Activated naive CD4-positive, alpha-beta T cell treated with anti-CD3 and anti-CD28 coated beads, Interleukin-2, amount 50 U/mL, for 24 hours (primary cell): ENCODE measurements at regions not wholly inside any gene's neighbourhood (a gene's known extent, or its start where the extent isn't known, plus 50 kb on each side); places are given as distances from the start of the nearest gene placed in this dataset.

ENCODE experiments used
- H3K27ac Mint-ChIP-seq: one replicate; pipeline ENCODE4 v1.8.0; 2021; ENCODE audit warnings: mild to moderate bottlenecking, mixed read lengths
- H3K27me3 Mint-ChIP-seq: one replicate; pipeline ENCODE4 v1.8.0; 2021; ENCODE audit warnings: mixed read lengths
- H3K36me3 Mint-ChIP-seq: one replicate; pipeline ENCODE4 v1.8.0; 2021; ENCODE audit warnings: mixed read lengths
- H3K4me1 Mint-ChIP-seq: one replicate; pipeline ENCODE4 v1.8.0; 2021; ENCODE audit warnings: mixed read lengths
- H3K4me3 Mint-ChIP-seq: one replicate; pipeline ENCODE4 v1.8.0; 2021; ENCODE audit warnings: mild to moderate bottlenecking, mixed read lengths
- H3K9me3 Mint-ChIP-seq: one replicate; pipeline ENCODE4 v1.8.0; 2021; ENCODE audit warnings: mixed read lengths

DNA sequence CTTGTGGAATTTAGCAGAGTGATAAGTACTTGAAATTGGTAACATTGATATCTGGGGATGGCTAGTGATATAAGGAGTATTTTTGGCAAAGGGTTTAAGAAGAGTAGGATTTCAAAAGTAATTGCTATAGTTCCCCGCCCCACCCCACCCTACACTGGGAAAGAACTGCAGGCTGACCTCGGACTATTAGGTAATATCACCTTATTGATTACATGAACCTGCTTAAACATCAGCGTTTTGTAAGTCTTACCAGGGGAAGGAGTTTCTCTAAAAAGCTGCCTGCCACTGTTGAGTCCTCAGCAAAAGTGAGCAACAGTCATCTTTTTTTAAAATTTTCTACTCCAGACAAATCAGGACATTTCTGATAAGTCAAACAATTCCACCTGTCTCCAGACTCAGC is 337.3 kb downstream of the DTWD2 start:
- Mint-ChIP-seq H3K27me3 (no peaks in the 10 kb centered on the region), H3K27ac (no peak overlapping the region), H3K9me3 (peaks cover 7% of the 10 kb centered on the region), H3K36me3 (no peaks in the 10 kb centered on the region), H3K4me1 (no peaks in the 10 kb centered on the region), H3K4me3 (no peak overlapping the region)

DNA sequence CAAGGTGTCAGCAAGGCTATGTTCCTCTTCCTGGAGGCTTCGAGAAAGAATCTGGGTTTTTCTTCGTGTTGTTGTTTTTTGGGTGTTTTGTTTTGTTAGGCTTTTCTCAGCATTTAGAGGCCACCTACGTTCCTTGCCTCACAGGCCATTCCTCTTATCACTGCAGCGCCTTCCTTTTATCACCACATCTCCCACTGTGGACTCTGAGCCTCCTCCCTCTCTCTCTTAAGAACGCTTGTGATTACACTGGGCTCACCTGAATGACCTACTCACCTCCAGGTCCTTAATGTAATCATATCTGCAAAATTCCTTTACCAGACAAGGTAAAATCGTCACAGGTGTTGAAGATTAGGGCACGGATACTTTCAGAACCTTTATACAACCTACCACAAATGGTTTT is 340.8 kb downstream of the DTWD2 start:
- Mint-ChIP-seq H3K36me3 (no peaks in the 10 kb centered on the region), H3K9me3 (peaks cover 12% of the 10 kb centered on the region), H3K27me3 (no peaks in the 10 kb centered on the region), H3K4me1 (no peaks in the 10 kb centered on the region), H3K4me3 (no peak overlapping the region), H3K27ac (no peak overlapping the region)

- H3K27ac Mint-ChIP-seq = no peak overlapping the region
- no peaks in the 10 kb centered on the region for H3K36me3 Mint-ChIP-seq
- no peak overlapping the region for H3K4me3 Mint-ChIP-seq
- peaks cover 12% of the 10 kb centered on the region for H3K9me3 Mint-ChIP-seq
- H3K4me1 Mint-ChIP-seq = no peaks in the 10 kb centered on the region
- no peaks in the 10 kb centered on the region for H3K27me3 Mint-ChIP-seq
Measured at GRCh38 chr5:118646917-118647316, 341.4 kb downstream of the DTWD2 start.

- H3K9me3 Mint-ChIP-seq = peaks cover 30% of the 10 kb centered on the region
- no peak overlapping the region for H3K27ac Mint-ChIP-seq
- H3K36me3 Mint-ChIP-seq = no peaks in the 10 kb centered on the region
- H3K27me3 Mint-ChIP-seq = peaks cover 3% of the 10 kb centered on the region
- no peaks in the 10 kb centered on the region for H3K4me1 Mint-ChIP-seq
- no peak overlapping the region for H3K4me3 Mint-ChIP-seq
Measured at GRCh38 chr5:118637947-118638670, 350.2 kb downstream of the DTWD2 start.

DNA sequence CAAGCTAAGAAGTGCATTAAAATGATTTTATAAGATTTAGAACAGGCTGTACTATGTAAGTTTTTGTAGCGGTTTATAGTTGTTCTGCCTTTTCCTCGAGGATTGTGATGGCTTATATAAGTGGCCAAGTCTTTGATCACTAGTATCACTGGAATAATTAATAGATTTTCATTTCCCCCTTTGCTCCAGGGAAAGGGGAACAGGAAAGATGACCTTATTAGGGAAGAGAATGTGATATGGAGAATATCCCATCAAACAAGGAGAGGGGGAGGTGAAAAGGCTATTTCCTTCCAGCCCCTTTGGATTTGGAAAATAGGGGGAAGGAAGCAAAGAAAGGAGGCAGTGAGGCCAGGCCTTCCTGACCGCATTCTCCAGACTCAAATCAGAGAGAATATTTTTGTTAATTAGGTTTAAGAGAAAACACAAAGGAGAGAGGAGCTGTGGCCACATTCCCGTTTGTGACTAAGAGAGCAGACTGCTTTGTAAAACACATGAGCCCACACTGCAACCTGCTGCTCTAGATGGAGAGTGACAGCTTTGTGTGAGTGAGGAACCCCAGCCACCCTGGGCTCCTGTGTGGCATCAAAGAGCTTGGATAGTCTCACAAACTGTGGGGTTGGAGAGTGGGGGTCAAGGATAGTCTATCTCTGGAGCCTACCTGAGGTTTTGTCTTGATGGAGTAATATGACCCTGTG is 359.5 kb downstream of the DTWD2 start:
- Mint-ChIP-seq H3K27me3 (peaks cover 1% of the 10 kb centered on the region), H3K27ac (no peak overlapping the region), H3K4me1 (no peaks in the 10 kb centered on the region), H3K4me3 (no peak overlapping the region), H3K9me3 (peaks cover 7% of the 10 kb centered on the region), H3K36me3 (no peaks in the 10 kb centered on the region)

DNA sequence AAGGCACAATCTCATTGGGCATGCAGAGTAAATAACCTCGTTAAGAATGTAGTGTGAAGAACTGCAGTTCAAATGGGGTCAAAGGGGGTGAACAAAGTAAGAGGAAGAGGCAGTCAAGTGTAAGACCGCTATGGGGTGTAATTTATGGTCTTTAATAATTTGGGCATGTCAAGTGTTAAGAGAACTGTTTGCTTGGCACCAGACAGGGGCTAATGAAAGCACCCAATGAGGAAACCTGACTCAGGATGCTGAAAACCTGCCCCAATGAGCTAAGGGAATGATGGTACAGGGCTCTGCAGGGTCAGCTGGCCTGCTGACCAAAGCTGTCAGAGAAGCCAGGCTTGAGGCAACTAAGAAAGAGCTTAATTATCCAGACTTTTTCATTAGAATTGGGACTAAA is 368.1 kb downstream of the DTWD2 start:
- Mint-ChIP-seq H3K4me3 (no peak overlapping the region), H3K27me3 (peaks cover under 1% of the 10 kb centered on the region), H3K9me3 (peaks cover 5% of the 10 kb centered on the region), H3K36me3 (no peaks in the 10 kb centered on the region), H3K4me1 (no peaks in the 10 kb centered on the region), H3K27ac (no peak overlapping the region)

DNA sequence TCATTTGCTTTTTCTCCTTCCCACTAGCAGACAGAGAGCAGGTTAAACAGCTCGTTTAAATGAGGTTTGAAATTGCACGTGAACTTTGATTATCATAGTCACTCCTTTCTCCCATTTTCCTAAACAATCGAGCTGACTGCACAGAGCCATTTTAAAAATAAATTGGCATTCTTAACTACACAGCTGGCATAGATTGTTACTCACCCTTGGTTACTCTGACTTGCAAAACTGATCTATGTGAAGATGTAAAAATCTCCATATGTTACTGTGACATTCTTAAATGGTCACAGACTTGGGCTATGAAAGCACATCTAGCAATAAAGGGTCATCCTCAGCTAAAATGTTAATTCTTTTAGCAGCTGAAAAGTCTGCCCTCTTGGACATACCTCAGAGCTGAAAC is 368.5 kb downstream of the DTWD2 start:
- peaks cover 1% of the 10 kb centered on the region for H3K27me3 Mint-ChIP-seq
- H3K4me1 Mint-ChIP-seq = no peaks in the 10 kb centered on the region
- no peak overlapping the region for H3K4me3 Mint-ChIP-seq
- no peaks in the 10 kb centered on the region for H3K36me3 Mint-ChIP-seq
- peaks cover 5% of the 10 kb centered on the region for H3K9me3 Mint-ChIP-seq
- no peak overlapping the region for H3K27ac Mint-ChIP-seq

DNA sequence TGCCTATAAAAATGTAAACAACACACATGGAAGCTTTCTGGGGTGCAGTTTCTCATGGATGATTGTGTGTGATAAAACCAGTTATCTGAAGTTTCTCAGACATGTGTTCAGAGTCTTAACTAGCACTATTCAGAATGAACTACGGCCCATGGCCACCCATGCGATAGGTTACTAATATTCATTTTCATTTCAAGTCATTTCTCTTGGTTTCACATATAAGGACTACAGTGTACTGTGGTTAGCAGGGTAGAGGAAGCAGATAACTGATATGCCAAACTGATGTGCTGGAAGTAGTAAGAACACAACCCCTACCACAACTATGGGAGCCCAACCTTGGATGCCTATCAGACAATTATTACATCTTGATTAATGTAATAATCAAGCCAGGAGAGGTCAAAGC is 372.1 kb downstream of the DTWD2 start:
- Mint-ChIP-seq H3K36me3 (no peaks in the 10 kb centered on the region), H3K4me3 (no peak overlapping the region), H3K9me3 (peaks cover 5% of the 10 kb centered on the region), H3K27me3 (peaks cover 1% of the 10 kb centered on the region), H3K27ac (no peak overlapping the region), H3K4me1 (no peaks in the 10 kb centered on the region)

DNA sequence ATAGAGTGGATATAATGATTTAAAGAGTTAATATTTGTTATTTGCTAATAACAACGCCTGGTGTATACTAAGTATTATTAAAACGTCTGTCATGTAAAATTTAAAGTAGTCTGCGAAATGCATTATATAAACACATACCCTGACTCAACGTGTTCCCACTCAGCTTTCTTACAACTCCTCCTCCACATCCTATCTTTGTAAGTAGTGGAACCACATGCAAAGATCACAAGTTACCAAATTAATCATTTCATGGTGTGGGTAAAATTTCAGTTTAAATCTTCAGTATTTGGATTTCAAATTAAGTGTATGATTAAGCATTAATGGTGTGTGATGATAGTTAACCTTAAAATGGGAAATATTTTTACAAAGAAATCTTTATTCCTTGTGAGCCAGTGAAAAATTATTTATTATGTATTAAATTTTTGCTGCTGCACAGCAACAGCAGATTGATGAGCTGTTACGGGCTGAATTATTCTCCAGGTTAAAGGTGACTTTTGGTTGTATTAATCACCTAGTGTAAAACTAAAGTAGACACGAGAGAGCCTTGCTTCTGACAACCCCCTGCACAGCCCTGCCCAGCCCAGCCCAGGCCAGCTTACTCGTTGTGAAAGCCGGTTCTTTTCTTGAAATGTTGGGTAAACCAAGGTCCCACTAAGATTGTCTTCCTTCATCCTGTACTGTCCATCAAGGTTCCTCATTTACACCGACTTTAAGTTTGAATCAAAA is 373.5 kb downstream of the DTWD2 start:
- Mint-ChIP-seq H3K9me3 (peaks cover 5% of the 10 kb centered on the region), H3K27ac (no peak overlapping the region), H3K4me3 (no peak overlapping the region), H3K27me3 (peaks cover 1% of the 10 kb centered on the region), H3K36me3 (no peaks in the 10 kb centered on the region), H3K4me1 (no peaks in the 10 kb centered on the region)

GRCh38 chr5:118611332-118611945 is 376.9 kb downstream of the DTWD2 start:
- H3K27ac Mint-ChIP-seq = no peak overlapping the region
- no peaks in the 10 kb centered on the region for H3K4me1 Mint-ChIP-seq
- no peak overlapping the region for H3K4me3 Mint-ChIP-seq
- peaks cover 5% of the 10 kb centered on the region for H3K9me3 Mint-ChIP-seq
- peaks cover 1% of the 10 kb centered on the region for H3K27me3 Mint-ChIP-seq
- H3K36me3 Mint-ChIP-seq = no peaks in the 10 kb centered on the region

DNA sequence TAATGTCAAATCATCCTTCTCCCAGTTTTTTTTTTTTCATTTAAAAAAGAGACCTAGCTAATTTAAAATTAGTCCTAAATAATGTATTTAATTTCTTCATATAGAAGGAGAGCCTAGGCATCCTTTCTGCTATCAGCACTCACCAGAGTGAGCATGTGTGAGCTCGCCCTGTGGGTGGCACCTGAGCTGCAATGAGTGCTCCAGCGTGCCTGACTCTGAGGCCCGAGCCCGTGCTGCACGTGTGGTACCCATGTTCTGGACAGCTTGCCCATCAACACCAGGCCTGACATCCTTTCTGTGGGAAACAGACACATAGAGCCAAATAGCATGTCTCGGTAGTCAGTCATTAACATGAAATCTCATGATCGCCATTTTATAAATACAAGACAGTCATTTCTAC is 381.4 kb downstream of the DTWD2 start:
- Mint-ChIP-seq H3K9me3 (no peaks in the 10 kb centered on the region), H3K27me3 (no peaks in the 10 kb centered on the region), H3K4me3 (no peak overlapping the region), H3K4me1 (no peaks in the 10 kb centered on the region), H3K27ac (no peak overlapping the region), H3K36me3 (no peaks in the 10 kb centered on the region)

DNA sequence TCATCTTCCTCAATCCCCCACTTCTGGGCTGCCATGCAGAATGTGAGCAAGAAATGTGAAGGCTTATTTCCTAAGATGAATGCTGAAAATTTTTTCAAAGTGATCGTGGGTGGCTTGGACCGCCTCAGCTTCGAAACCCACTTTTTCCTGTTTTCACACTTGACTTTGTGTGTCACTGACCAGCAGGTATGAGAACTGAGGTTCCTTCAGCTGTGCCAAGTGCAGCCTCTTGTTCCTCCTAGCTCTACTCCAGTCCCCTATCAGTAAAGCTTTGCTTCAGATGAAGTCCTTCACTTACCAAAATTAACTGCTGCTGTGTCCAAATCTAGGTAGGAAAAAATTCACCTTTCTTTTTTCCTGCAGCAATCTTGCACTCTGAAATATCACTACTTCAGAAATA is 382.6 kb downstream of the DTWD2 start:
- Mint-ChIP-seq H3K36me3 (no peaks in the 10 kb centered on the region), H3K27me3 (no peaks in the 10 kb centered on the region), H3K9me3 (no peaks in the 10 kb centered on the region), H3K27ac (no peak overlapping the region), H3K4me3 (no peak overlapping the region), H3K4me1 (no peaks in the 10 kb centered on the region)

GRCh38 chr5:118604106-118604505 is 384.2 kb downstream of the DTWD2 start:
- no peaks in the 10 kb centered on the region for H3K9me3 Mint-ChIP-seq
- no peaks in the 10 kb centered on the region for H3K27me3 Mint-ChIP-seq
- no peak overlapping the region for H3K27ac Mint-ChIP-seq
- no peaks in the 10 kb centered on the region for H3K4me1 Mint-ChIP-seq
- H3K4me3 Mint-ChIP-seq = no peak overlapping the region
- H3K36me3 Mint-ChIP-seq = no peaks in the 10 kb centered on the region

GRCh38 chr5:118603278-118603677 is 385.1 kb downstream of the DTWD2 start:
- Mint-ChIP-seq H3K27ac (no peak overlapping the region), H3K36me3 (no peaks in the 10 kb centered on the region), H3K9me3 (no peaks in the 10 kb centered on the region), H3K4me1 (no peaks in the 10 kb centered on the region), H3K4me3 (no peak overlapping the region), H3K27me3 (no peaks in the 10 kb centered on the region)

- Mint-ChIP-seq H3K9me3 (no peaks in the 10 kb centered on the region), H3K27me3 (no peaks in the 10 kb centered on the region), H3K4me3 (no peak overlapping the region), H3K27ac (no peak overlapping the region), H3K36me3 (no peaks in the 10 kb centered on the region), H3K4me1 (no peaks in the 10 kb centered on the region)
Measured at GRCh38 chr5:118598311-118598710, 390.0 kb downstream of the DTWD2 start.

DNA sequence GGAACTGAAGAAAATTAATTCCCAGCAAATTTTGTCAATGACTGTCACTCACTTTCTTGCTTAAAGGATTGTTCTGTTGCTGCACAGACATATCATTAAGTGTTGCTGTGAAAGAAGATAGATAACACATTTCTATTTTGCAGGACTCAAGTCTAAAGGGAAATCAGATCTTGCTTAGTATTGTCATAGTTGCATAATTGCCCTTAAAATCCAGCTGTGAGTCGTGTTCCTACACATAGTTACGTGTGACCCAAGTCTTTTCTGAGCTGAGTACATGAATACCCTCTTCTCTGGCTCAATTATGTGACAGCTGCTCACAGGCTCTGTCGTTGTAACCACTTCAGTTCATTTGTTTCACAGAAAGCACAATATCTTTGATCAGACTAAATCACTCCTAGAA is 390.8 kb downstream of the DTWD2 start:
- Mint-ChIP-seq H3K27me3 (no peaks in the 10 kb centered on the region), H3K27ac (no peak overlapping the region), H3K4me1 (no peaks in the 10 kb centered on the region), H3K9me3 (no peaks in the 10 kb centered on the region), H3K36me3 (no peaks in the 10 kb centered on the region), H3K4me3 (no peak overlapping the region)
